GM10266 (cell line): ENCODE measurements at regions not wholly inside any gene's neighbourhood (a gene's known extent, or its start where the extent isn't known, plus 50 kb on each side); places are given as distances from the start of the nearest gene placed in this dataset.
A peak's percentile ranks its signal among the peaks of the same experiment; 100 is the strongest.

Experiments
- DNase-seq: peaks from one replicate; pipeline ENCODE4 v3.0.0; 2012; ENCODE audit errors: extremely low spot score
- TF ChIP-seq, protein P1 (sequence below): IDR thresholded peaks from 2 replicates; pipeline ENCODE4 v1.5.1; 2012; ENCODE audit warnings: mild to moderate bottlenecking, low read depth; ENCODE audit not compliant: control insufficient read depth, insufficient read depth; ENCODE audit errors: missing control alignments

- TF ChIP-seq, protein P1, sequence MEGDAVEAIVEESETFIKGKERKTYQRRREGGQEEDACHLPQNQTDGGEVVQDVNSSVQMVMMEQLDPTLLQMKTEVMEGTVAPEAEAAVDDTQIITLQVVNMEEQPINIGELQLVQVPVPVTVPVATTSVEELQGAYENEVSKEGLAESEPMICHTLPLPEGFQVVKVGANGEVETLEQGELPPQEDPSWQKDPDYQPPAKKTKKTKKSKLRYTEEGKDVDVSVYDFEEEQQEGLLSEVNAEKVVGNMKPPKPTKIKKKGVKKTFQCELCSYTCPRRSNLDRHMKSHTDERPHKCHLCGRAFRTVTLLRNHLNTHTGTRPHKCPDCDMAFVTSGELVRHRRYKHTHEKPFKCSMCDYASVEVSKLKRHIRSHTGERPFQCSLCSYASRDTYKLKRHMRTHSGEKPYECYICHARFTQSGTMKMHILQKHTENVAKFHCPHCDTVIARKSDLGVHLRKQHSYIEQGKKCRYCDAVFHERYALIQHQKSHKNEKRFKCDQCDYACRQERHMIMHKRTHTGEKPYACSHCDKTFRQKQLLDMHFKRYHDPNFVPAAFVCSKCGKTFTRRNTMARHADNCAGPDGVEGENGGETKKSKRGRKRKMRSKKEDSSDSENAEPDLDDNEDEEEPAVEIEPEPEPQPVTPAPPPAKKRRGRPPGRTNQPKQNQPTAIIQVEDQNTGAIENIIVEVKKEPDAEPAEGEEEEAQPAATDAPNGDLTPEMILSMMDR = no peak
- no peak for DNase-seq
Measured at GRCh38 chr1:67482733-67483482, 52.7 kb upstream of the SERBP1 start.

- no peak for DNase-seq
- TF ChIP-seq, protein P1 = no peak
Measured at GRCh38 chr1:67484492-67484891, 54.3 kb upstream of the SERBP1 start.

GRCh38 chr1:67485046-67485811, 55.0 kb upstream of the SERBP1 start:
- DNase-seq = no peak
- TF ChIP-seq, protein P1 = no peak

- TF ChIP-seq, protein P1 = peak; percentile 45
- DNase-seq = peak; percentile 47
Measured at GRCh38 chr1:67489643-67490042, 59.4 kb upstream of the SERBP1 start.

- TF ChIP-seq, protein P1 = no peak
- no peak for DNase-seq
Measured at GRCh38 chr1:67491280-67491679, 61.1 kb upstream of the SERBP1 start.

GRCh38 chr1:67493148-67493547, 62.9 kb upstream of the SERBP1 start:
- DNase-seq = no peak
- TF ChIP-seq, protein P1 = no peak

- TF ChIP-seq, protein P1 = no peak
- DNase-seq = no peak
Measured at GRCh38 chr1:67495327-67495726, 65.1 kb upstream of the SERBP1 start.
